GM23338 (cell line): ENCODE measurements at regions not wholly inside any gene's neighbourhood (a gene's known extent, or its start where the extent isn't known, plus 50 kb on each side); places are given as distances from the start of the nearest gene placed in this dataset.

Experiments used
- EZH2 ChIP-seq: fragments of 200-600 bp; sonication (generic); IDR thresholded peaks from one replicate; pipeline ENCODE4 v1.8.0; 2017; ENCODE audit warnings: antibody characterized with exemption, mild to moderate bottlenecking, low read depth; ENCODE audit not compliant: unreplicated experiment
- EZH2phosphoT487 ChIP-seq: fragments of 200-600 bp; sonication (generic); IDR thresholded peaks from one replicate; pipeline ENCODE4 v1.8.1; 2018; ENCODE audit warnings: antibody characterized with exemption; ENCODE audit not compliant: unreplicated experiment
- POLR2AphosphoS5 ChIP-seq: IDR thresholded peaks from 2 replicates; pipeline ENCODE4 v1.6.1; 2016; ENCODE audit warnings: antibody characterized with exemption, low read depth
- ZNF114 ChIP-seq: fragments of 250-450 bp; sonication (Bioruptor Pico); IDR thresholded peaks from 2 replicates; pipeline ENCODE4 v1.5.0; 2020; ENCODE audit warnings: mild to moderate bottlenecking, moderate library complexity
- TF ChIP-seq, protein P1 (sequence below), 2 experiments: fragments of 200-600 bp in 1 of 2; sonication (generic) in 1 of 2; conservative IDR thresholded peaks; 2 replicates each; pipeline versions ENCODE4 v1.5.1 to v1.6.1; 2016 to 2017; ENCODE audit warnings: antibody characterized with exemption in 2 of 2, low read depth in 2 of 2, mild to moderate bottlenecking in 2 of 2, moderate library complexity in 1 of 2
- TF ChIP-seq, protein P2 (sequence below): IDR thresholded peaks from 2 replicates; pipeline ENCODE4 v1.6.1; 2016; ENCODE audit warnings: antibody characterized with exemption
- TF ChIP-seq, protein P3 (sequence below): IDR thresholded peaks from one replicate; pipeline ENCODE4 v1.6.1; 2018; ENCODE audit warnings: antibody characterized with exemption; ENCODE audit not compliant: unreplicated experiment

DNA sequence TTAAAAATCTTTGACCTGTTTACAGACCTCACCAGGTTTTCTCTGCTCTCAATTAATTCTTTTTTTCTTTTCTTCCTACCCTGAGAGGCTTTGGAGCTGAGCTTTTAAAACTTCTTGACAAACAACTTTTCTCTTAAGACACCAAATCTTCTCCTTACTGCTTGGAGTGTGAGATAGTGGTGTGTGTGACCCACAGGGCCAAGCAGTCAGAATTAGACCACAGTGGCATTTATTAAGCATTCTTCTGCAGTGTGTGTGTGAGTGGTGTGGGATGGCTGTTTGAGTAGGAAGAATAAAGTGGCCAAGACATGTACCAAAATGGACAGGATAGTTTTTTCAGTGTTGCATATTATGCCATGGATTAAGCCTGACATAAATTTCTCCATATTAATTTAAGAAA lies 665.1 kb downstream of the RAPGEF2 start:
- TF ChIP-seq, protein P1, sequence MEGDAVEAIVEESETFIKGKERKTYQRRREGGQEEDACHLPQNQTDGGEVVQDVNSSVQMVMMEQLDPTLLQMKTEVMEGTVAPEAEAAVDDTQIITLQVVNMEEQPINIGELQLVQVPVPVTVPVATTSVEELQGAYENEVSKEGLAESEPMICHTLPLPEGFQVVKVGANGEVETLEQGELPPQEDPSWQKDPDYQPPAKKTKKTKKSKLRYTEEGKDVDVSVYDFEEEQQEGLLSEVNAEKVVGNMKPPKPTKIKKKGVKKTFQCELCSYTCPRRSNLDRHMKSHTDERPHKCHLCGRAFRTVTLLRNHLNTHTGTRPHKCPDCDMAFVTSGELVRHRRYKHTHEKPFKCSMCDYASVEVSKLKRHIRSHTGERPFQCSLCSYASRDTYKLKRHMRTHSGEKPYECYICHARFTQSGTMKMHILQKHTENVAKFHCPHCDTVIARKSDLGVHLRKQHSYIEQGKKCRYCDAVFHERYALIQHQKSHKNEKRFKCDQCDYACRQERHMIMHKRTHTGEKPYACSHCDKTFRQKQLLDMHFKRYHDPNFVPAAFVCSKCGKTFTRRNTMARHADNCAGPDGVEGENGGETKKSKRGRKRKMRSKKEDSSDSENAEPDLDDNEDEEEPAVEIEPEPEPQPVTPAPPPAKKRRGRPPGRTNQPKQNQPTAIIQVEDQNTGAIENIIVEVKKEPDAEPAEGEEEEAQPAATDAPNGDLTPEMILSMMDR (conservative IDR thresholded peaks at IDR 0.05; ENCODE audit: low read depth in 2 of 2), result no peak
- TF ChIP-seq, protein P2, sequence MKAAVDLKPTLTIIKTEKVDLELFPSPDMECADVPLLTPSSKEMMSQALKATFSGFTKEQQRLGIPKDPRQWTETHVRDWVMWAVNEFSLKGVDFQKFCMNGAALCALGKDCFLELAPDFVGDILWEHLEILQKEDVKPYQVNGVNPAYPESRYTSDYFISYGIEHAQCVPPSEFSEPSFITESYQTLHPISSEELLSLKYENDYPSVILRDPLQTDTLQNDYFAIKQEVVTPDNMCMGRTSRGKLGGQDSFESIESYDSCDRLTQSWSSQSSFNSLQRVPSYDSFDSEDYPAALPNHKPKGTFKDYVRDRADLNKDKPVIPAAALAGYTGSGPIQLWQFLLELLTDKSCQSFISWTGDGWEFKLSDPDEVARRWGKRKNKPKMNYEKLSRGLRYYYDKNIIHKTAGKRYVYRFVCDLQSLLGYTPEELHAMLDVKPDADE, result no peak
- TF ChIP-seq POLR2AphosphoS5 (no peak), ZNF114 (CRISPR knock-in tag) (no peak), EZH2phosphoT487 (no peak), EZH2 (no peak)
- TF ChIP-seq, protein P3, sequence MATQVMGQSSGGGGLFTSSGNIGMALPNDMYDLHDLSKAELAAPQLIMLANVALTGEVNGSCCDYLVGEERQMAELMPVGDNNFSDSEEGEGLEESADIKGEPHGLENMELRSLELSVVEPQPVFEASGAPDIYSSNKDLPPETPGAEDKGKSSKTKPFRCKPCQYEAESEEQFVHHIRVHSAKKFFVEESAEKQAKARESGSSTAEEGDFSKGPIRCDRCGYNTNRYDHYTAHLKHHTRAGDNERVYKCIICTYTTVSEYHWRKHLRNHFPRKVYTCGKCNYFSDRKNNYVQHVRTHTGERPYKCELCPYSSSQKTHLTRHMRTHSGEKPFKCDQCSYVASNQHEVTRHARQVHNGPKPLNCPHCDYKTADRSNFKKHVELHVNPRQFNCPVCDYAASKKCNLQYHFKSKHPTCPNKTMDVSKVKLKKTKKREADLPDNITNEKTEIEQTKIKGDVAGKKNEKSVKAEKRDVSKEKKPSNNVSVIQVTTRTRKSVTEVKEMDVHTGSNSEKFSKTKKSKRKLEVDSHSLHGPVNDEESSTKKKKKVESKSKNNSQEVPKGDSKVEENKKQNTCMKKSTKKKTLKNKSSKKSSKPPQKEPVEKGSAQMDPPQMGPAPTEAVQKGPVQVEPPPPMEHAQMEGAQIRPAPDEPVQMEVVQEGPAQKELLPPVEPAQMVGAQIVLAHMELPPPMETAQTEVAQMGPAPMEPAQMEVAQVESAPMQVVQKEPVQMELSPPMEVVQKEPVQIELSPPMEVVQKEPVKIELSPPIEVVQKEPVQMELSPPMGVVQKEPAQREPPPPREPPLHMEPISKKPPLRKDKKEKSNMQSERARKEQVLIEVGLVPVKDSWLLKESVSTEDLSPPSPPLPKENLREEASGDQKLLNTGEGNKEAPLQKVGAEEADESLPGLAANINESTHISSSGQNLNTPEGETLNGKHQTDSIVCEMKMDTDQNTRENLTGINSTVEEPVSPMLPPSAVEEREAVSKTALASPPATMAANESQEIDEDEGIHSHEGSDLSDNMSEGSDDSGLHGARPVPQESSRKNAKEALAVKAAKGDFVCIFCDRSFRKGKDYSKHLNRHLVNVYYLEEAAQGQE, result no peak
